Loucy (cell line): ENCODE measurements at regions not wholly inside any gene's neighbourhood (a gene's known extent, or its start where the extent isn't known, plus 50 kb on each side); places are given as distances from the start of the nearest gene placed in this dataset.

Experiments
- H2AFZ ChIP-seq: fragments of 200-600 bp; sonication (generic); 2 replicates; pipeline ENCODE4 v1.6.0; 2016; ENCODE audit warnings: antibody characterized with exemption, mild to moderate bottlenecking, low read length, moderate library complexity
- H3F3A ChIP-seq: fragments of 200-600 bp; 2 replicates; pipeline ENCODE4 v1.6.0; 2016; ENCODE audit warnings: antibody characterized with exemption, low read depth, mild to moderate bottlenecking
- H3K27me3 ChIP-seq: fragments of 200-600 bp; sonication (generic); 2 replicates; pipeline ENCODE4 v1.6.1; 2014; ENCODE audit warnings: low read length, mild to moderate bottlenecking; ENCODE audit not compliant: insufficient read depth, poor library complexity, severe bottlenecking
- H3K36me3 ChIP-seq: fragments of 200-600 bp; sonication (generic); 2 replicates; pipeline ENCODE4 v1.6.1; 2016; ENCODE audit warnings: low read length; ENCODE audit not compliant: insufficient read depth
- H3K4me1 ChIP-seq: fragments of 200-600 bp; sonication (generic); 2 replicates; pipeline ENCODE4 v1.5.1; 2014; ENCODE audit warnings: low read length, mild to moderate bottlenecking; ENCODE audit not compliant: insufficient read depth, poor library complexity, severe bottlenecking
- H3K4me2 ChIP-seq: fragments of 200-600 bp; sonication (generic); 2 replicates; pipeline ENCODE4 v1.6.0; 2014; ENCODE audit warnings: antibody characterized with exemption, low read length, low read depth, mild to moderate bottlenecking; ENCODE audit not compliant: poor library complexity, severe bottlenecking
- H3K4me3 ChIP-seq: fragments of 200-600 bp; sonication (generic); 2 replicates; pipeline ENCODE4 v1.5.1; 2014; ENCODE audit warnings: low read length, mild to moderate bottlenecking, mixed read lengths; ENCODE audit not compliant: poor library complexity, severe bottlenecking
- H3K79me2 ChIP-seq: fragments of 200-600 bp; sonication (generic); 2 replicates; pipeline ENCODE4 v1.6.1; 2014; ENCODE audit warnings: low read length; ENCODE audit not compliant: insufficient read depth
- H3K9ac ChIP-seq: fragments of 200-600 bp; sonication (generic); 2 replicates; pipeline ENCODE4 v1.6.0; 2014; ENCODE audit warnings: mild to moderate bottlenecking, low read depth, low read length, moderate library complexity; ENCODE audit not compliant: poor library complexity, severe bottlenecking
- H3K9me2 ChIP-seq: fragments of 200-600 bp; sonication (generic); replicated peaks from 2 replicates; pipeline ENCODE4 v1.6.1; 2016; ENCODE audit warnings: low read depth, low read length, mixed read lengths
- H3K9me3 ChIP-seq: fragments of 200-600 bp; sonication (generic); 2 replicates; pipeline ENCODE4 v1.6.1; 2014; ENCODE audit warnings: mild to moderate bottlenecking, antibody characterized with exemption, low read length, low read depth; ENCODE audit not compliant: insufficient read depth
- H4K20me1 ChIP-seq: fragments of 200-600 bp; sonication (generic); 2 replicates; pipeline ENCODE4 v1.6.0; 2014; ENCODE audit warnings: antibody characterized with exemption, low read length, mild to moderate bottlenecking; ENCODE audit not compliant: insufficient read depth, poor library complexity, severe bottlenecking
- CTCF ChIP-seq: fragments of 200-600 bp; sonication (generic); conservative IDR thresholded peaks from 2 replicates; pipeline ENCODE4 v1.5.1; 2014; ENCODE audit warnings: mild to moderate bottlenecking, antibody characterized with exemption, low read length
- EZH2phosphoT487 ChIP-seq: fragments of 200-600 bp; IDR thresholded peaks from 2 replicates; pipeline ENCODE4 v1.6.1; 2018; ENCODE audit warnings: antibody characterized with exemption, mild to moderate bottlenecking, moderate library complexity, borderline replicate concordance

- Histone ChIP-seq H3K36me3 (no peaks in the 10 kb centered on the region), H4K20me1 (no peaks in the 10 kb centered on the region), H3K9ac (no peak overlapping the region), H3K79me2 (no peaks in the 10 kb centered on the region), H3K4me1 (no peaks in the 10 kb centered on the region), H3K4me3 (no peak overlapping the region), H2AFZ (no peak overlapping the region), H3K27me3 (no peaks in the 10 kb centered on the region), H3K9me3 (no peaks in the 10 kb centered on the region), H3F3A (no peaks in the 10 kb centered on the region), H3K4me2 (no peak overlapping the region), H3K9me2 (no peaks in the 10 kb centered on the region)
- TF ChIP-seq CTCF (no peak), EZH2phosphoT487 (no peak)
Observed at GRCh38 chr16:63628812-63629211, 1493.1 kb downstream of the CDH11 start.

- H3K27me3 ChIP-seq: no peaks in the 10 kb centered on the region
- H3K36me3 ChIP-seq: no peaks in the 10 kb centered on the region
- H2AFZ ChIP-seq: no peak overlapping the region
Observed at GRCh38 chr16:63625126-63625525, 1496.7 kb downstream of the CDH11 start.

GRCh38 chr16:63623551-63624039 lies 1498.3 kb downstream of the CDH11 start:
- Histone ChIP-seq H3K9ac (no peak overlapping the region), H3K4me1 (no peaks in the 10 kb centered on the region), H3K4me3 (no peak overlapping the region), H2AFZ (no peak overlapping the region), H3K4me2 (no peak overlapping the region), H3K79me2 (no peaks in the 10 kb centered on the region), H4K20me1 (no peaks in the 10 kb centered on the region), H3K36me3 (no peaks in the 10 kb centered on the region), H3K9me2 (no peaks in the 10 kb centered on the region), H3K27me3 (no peaks in the 10 kb centered on the region), H3F3A (no peaks in the 10 kb centered on the region), H3K9me3 (no peaks in the 10 kb centered on the region)
- TF ChIP-seq CTCF (no peak), EZH2phosphoT487 (no peak)

More at GRCh38 chr16:63625126-63625525, 1496.7 kb downstream of the CDH11 start:
- H3F3A ChIP-seq: no peaks in the 10 kb centered on the region
- H3K79me2 ChIP-seq: no peaks in the 10 kb centered on the region
- no peak overlapping the region for H3K9ac ChIP-seq
- H3K4me3 ChIP-seq: no peak overlapping the region
- no peaks in the 10 kb centered on the region for H3K9me3 ChIP-seq
- no peaks in the 10 kb centered on the region for H4K20me1 ChIP-seq
- no peaks in the 10 kb centered on the region for H3K4me1 ChIP-seq
- H3K4me2 ChIP-seq: no peak overlapping the region
- no peaks in the 10 kb centered on the region for H3K9me2 ChIP-seq
- TF ChIP-seq CTCF: no peak
- TF ChIP-seq EZH2phosphoT487: no peak
